Right renal pelvis (tissue), 4 donors: ENCODE measurements at regions not wholly inside any gene's neighbourhood (a gene's known extent, or its start where the extent isn't known, plus 50 kb on each side); places are given as distances from the start of the nearest gene placed in this dataset.

ENCODE experiments used
- DNase-seq, 4 donors: peaks; one replicate each; pipeline ENCODE4 v3.0.0-alpha.2; 2013; ENCODE audit warnings: low read depth in 4 of 4, low spot score in 3 of 4, missing footprints in 1 of 4

- no peak for DNase-seq
Observed at GRCh38 chr15:37773111-37773860, 161.2 kb upstream of the TMCO5A start.

GRCh38 chr15:37774961-37775360, 159.5 kb upstream of the TMCO5A start:
- no peak for DNase-seq

- DNase-seq, result no peak
Observed at GRCh38 chr15:37777006-37777405, 157.4 kb upstream of the TMCO5A start.

GRCh38 chr15:37783290-37783689, 151.2 kb upstream of the TMCO5A start:
- DNase-seq, result no peak

GRCh38 chr15:37788330-37788729, 146.1 kb upstream of the TMCO5A start:
- no peak for DNase-seq

- DNase-seq, result no peak
Observed at GRCh38 chr15:37788767-37789396, 145.6 kb upstream of the TMCO5A start.

GRCh38 chr15:37789397-37789786, 145.0 kb upstream of the TMCO5A start:
- no peak for DNase-seq

- DNase-seq, result no peak
Observed at GRCh38 chr15:37789881-37790280, 144.6 kb upstream of the TMCO5A start.

- no peak for DNase-seq
Observed at GRCh38 chr15:37791693-37792092, 142.7 kb upstream of the TMCO5A start.

GRCh38 chr15:37792351-37792750, 142.1 kb upstream of the TMCO5A start:
- no peak for DNase-seq

GRCh38 chr15:37793851-37794250, 140.6 kb upstream of the TMCO5A start:
- no peak for DNase-seq

- DNase-seq, result no peak
Observed at GRCh38 chr15:37794947-37795346, 139.5 kb upstream of the TMCO5A start.

- no peak for DNase-seq
Observed at GRCh38 chr15:37801529-37801928, 132.9 kb upstream of the TMCO5A start.

GRCh38 chr15:37806808-37807207, 127.6 kb upstream of the TMCO5A start:
- DNase-seq, result no peak

GRCh38 chr15:37810381-37810780, 124.1 kb upstream of the TMCO5A start:
- DNase-seq, result no peak

- no peak for DNase-seq
Observed at GRCh38 chr15:37813306-37813705, 121.1 kb upstream of the TMCO5A start.

GRCh38 chr15:37814847-37815515, 119.5 kb upstream of the TMCO5A start:
- no peak for DNase-seq

GRCh38 chr15:37818152-37818677, 116.2 kb upstream of the TMCO5A start:
- no peak for DNase-seq

- DNase-seq, result no peak
Observed at GRCh38 chr15:37819191-37819590, 115.2 kb upstream of the TMCO5A start.

GRCh38 chr15:37820380-37821128, 113.9 kb upstream of the TMCO5A start:
- DNase-seq, result no peak
